ENCODE measurements at regions not wholly inside any gene's neighbourhood (a gene's known extent, or its start where the extent isn't known, plus 50 kb on each side); places are given as distances from the start of the nearest gene placed in this dataset.

- intact Hi-C loops (cut with micrococcal nuclease) = no loop called here
- ATAC-seq (no peak), DNase-seq (no peak)
Measured at GRCh38 chr13:34255711-34256110, 437.8 kb downstream of the RFC3 start.

DNA sequence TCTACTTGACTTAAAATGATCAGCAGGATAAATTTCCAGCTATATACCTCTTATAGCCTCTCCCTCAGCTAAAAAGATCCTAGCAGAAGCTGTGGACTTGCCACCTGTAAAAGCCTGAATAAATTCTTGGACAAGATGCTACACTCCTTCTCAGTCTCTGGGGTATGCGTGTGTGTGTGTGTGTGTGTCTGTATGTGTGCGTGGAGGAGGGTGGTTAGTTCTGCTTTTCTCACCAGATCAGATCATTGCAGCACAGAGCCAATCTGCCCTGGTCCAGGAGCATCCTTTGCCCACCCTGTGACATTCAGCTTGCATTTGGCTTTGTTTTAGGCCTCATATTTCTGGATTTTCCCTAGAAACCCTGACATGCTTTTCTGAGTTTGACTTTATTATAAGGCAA is 438.3 kb downstream of the RFC3 start:
- DNase-seq (no peak), ATAC-seq (no peak)
- intact Hi-C loops (cut with micrococcal nuclease) = no loop called here

- ATAC-seq (peak; percentile 35), DNase-seq (no peak)
- intact Hi-C loops (cut with micrococcal nuclease) = no loop called here
Measured at GRCh38 chr13:34257966-34258365, 440.0 kb downstream of the RFC3 start.

DNA sequence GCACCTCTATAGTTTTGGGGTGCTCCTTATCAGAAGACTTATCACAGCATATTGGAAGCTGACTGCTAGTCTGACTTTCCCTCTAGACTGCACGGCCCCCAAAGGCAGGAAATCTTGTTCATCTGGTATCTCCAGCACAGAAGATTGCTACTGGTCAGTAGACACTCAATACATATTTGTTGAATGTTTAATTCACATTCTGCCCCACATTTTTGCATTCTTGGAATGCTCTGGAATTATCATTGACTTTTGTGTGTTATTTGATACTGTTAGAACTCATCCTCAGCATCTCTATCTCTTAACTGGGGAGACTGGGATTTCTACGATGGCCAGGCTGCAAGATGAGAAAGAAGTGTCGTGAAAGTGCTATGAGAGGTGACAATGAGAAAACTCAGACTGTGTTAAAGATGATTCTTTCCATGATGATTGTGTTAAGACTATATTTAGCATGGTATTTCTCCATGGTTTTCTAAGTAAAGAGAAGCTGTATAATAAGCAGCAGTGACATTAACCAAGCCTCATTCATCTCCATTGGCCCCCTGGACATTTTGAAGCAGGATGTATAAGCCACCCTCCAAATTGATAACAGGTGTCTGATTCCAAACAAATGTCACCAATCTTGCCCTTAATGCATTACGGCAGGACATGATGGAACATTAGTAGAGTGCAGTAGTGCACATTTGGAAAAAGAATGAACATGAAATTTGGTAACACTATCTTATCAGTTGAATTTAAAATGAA is 440.9 kb downstream of the RFC3 start:
- intact Hi-C loops (cut with micrococcal nuclease) = no loop called here
- DNase-seq (no peak), ATAC-seq (no peak)

DNA sequence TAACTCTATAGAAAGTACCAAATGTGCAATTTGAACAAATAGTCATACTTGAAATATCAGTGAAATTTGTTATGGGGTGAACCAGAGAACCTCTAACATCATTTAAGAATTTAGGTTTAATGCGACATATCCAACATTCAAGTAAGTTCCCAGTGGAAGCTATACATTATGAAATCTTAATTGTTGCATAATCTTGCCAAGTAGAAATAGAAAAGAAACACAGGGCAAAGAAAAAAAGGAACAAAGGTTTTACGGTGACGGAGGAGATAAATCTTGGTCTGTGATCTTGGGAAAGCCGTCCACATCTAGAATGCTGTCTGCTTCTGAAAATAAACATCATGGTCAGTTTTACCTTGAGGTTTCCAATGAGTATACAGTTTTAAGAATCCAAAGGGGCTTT is 445.7 kb downstream of the RFC3 start:
- intact Hi-C loops (cut with micrococcal nuclease) = no loop called here
- ATAC-seq (no peak), DNase-seq (no peak)

DNA sequence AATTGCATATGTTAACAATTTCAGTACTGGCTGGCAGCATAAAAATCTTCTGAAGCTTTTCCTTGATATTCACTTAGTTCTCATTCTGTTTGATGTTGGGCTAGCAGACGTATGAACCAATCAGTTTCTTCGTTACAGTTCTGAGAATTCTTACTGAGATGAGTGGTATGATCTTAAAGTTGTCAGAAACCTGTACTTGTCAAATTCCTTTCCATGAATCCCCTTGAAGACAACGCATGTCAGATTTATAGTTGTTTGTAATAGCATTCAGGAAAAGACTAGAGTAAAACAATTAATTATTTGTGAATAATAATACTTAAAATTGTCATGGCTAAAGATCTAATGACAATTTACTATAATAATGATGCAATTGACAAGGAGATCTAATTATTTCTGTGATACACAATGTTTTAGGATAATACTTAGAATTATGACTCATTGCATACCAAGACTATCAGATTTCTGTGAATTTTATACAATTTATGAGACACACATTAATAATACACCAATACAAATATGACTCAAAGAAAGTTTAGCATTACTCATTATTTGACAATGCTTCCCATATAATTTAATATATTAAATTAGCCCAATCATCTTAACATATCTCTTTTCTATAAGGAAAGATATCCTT is 447.2 kb downstream of the RFC3 start:
- DNase-seq (no peak), ATAC-seq (no peak)
- intact Hi-C loops (cut with micrococcal nuclease) = no loop called here

DNA sequence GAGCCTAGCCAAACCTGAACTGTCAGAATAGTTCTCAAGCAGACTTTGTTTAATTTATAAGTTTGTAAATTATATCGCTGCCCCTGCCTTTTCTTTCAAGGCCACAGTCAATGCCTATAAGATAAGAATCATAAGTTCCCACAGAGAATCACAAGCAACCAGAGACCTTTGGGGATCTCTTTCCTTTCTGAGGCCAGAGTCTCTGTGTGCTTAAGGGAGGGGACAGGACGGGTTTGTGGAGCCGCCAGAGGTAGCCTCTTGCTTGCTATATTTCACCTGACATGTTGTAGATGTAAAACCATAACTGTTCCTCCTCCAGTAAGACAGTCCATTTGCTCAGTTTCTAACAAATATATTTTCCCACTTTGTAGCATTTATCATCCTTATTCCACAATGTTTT is 458.8 kb downstream of the RFC3 start:
- intact Hi-C loops (cut with micrococcal nuclease) = no loop called here
- DNase-seq (no peak), ATAC-seq (no peak)

DNA sequence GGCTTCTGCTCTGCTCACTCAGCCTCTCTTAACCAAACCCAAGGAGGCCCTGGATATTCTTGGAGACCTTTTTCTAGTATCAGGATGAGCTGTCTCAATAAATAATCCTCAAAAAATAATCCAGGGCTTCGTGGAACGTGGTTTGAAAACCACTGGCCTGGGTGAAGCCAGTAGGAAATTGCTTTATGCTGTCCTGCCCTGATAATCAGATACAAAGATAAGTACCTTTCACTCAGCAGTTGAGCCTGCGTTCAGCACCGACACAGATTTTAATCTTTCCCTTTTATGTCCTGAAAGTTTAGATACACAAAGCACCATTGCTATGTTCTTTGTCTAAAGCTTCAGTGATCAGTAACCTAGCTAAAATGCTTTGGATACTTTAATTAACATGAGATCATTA is 460.0 kb downstream of the RFC3 start:
- intact Hi-C loops (cut with micrococcal nuclease) = no loop called here

DNA sequence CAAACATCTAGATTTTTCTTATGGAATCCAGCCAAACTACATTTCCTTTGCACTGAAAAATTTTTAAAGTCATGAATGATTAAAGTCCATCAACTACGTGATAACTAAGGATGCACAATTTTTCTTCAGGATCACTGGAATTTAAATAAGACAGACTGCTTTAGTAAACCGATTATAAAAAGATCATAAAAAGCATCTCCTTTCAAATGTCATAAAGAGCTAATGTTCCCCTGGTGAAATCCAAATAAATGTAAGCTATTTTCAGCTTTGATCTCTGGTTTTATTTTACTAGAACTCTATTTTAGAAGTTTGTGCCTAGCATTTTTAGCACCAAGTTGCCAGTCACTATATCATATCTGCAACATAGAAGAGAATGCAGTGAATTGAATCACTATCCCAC is 460.8 kb downstream of the RFC3 start:
- intact Hi-C loops (cut with micrococcal nuclease) = no loop called here
- ATAC-seq = no peak
- DNase-seq = no peak

More for the DNA sequence above, 460.0 kb downstream of the RFC3 start:
- no peak for ATAC-seq
- no peak for DNase-seq

GRCh38 chr13:34290661-34291060 is 472.7 kb downstream of the RFC3 start:
- intact Hi-C loops (cut with micrococcal nuclease) = no loop called here
- DNase-seq (no peak), ATAC-seq (no peak)

DNA sequence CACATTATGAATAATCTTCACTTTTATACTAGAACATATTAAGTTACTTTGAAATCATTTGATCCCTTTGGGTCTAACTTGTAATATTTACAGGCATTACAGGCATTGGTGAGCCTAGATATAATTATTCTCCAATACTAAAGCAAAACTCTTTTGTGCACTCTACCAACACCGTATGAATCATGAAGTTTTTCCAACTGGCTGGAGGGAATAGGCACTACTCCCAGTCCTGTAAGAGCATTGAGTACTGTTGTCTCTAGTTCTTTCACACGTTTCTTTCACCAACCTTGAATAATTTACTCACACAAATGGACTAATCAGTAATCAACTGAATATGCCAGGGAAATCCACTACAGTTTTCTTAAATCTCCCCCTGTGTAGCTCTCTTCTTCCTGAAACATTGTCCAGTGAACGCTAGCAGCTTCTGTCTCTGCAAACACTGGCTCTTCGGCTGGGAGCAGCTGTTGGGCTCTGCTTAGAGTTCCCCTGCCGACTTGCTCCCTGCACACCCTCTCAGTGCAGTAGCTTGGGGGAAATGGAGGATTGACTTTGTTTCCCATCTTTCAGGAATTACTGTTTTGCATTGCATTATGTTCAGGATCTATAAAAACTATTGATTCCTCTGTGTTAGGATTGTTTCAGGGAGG is 476.7 kb downstream of the RFC3 start:
- peak; percentile 82 for ATAC-seq
- intact Hi-C loops (cut with micrococcal nuclease) = no loop called here
- DNase-seq = peak; percentile 30

DNA sequence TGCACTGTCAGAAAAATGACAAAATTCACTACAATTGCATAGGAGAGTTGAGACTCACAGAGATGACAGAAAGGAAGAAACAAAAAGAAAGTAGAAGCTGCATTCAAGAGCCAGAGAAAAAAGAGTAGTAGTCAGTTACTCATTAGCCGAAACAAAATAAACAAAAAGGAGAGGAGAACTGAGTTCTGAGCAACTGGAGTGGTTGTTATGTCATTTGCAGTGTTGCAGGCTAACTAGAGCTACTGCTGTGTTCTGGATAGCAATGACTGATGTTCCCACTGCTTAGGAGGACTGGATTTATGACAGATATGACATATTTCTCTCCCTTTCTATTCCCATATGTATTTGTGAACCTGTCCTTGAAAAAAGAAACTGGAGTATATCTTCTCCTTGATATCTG is 482.6 kb downstream of the RFC3 start:
- intact Hi-C loops (cut with micrococcal nuclease) = no loop called here

DNA sequence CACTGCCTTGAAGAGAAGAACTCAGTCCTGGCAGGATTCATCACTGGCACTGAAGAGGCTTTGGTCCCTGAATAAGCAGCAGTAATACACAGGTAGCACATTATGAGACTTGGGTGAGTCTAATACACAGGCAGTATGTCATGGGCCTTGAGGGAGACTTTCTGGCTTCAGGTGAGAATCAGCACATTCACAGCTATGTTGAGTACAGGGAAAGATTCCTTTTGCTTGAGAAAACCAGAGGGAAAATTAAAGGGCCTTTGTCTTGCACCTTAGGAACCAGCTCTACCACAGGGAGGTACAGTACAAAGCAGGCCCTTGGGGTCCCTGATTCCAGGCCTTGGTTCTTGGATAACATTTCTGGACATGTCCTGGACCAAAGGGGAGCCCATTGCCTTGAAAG is 484.6 kb downstream of the RFC3 start:
- intact Hi-C loops (cut with micrococcal nuclease) = no loop called here
- DNase-seq = no peak
- ATAC-seq = no peak

More for the DNA sequence above, 482.6 kb downstream of the RFC3 start:
- ATAC-seq (no peak), DNase-seq (no peak)

- no peak for DNase-seq
- intact Hi-C loops (cut with micrococcal nuclease) = no loop called here
- no peak for ATAC-seq
Measured at GRCh38 chr13:34303346-34303745, 485.4 kb downstream of the RFC3 start.

- DNase-seq = no peak
- intact Hi-C loops (cut with micrococcal nuclease) = no loop called here
- ATAC-seq = no peak
Measured at GRCh38 chr13:34307607-34308006, 489.7 kb downstream of the RFC3 start.

- intact Hi-C loops (cut with micrococcal nuclease) = no loop called here
- no peak for ATAC-seq
- no peak for DNase-seq
Measured at GRCh38 chr13:34308725-34309124, 490.8 kb downstream of the RFC3 start.

DNA sequence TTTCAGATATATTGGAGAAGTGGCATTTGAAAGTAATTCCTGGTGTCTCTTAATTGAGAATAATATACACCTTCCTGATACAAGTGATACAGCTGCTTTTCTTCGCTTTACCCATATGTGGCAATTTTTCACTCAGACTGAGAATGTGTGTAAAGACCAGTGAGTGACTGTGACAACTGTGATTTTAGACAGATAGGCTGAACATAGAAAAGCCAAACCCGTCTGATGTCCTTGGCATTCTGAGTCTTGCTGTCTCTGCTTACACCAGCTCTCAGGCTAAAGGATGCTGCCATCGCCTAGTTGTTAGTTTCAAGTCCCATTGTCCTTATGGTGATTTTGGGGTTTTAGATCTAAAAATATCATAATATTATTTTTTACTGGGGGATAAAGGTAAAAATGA is 492.6 kb downstream of the RFC3 start:
- ATAC-seq (no peak), DNase-seq (no peak)
- intact Hi-C loops (cut with micrococcal nuclease) = no loop called here

DNA sequence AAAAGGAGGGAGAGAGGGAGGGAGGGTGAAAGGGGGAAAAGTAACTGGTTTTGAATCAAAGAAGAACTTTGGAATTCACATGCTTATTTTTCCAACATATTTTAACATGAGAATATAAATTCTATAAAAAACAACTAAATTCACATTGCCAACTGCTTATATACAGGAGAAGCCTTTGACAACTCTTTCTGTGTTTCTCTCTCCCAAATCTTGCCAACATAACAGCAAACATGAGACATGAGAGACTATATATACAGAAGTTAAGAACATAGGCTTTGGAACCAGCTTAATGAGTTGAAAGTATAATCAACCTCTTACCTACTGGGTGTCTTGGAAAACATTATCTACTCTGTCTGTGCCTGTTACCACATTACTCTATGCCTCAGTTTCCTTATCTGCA is 493.3 kb downstream of the RFC3 start:
- DNase-seq (no peak), ATAC-seq (no peak)
- intact Hi-C loops (cut with micrococcal nuclease) = no loop called here

DNA sequence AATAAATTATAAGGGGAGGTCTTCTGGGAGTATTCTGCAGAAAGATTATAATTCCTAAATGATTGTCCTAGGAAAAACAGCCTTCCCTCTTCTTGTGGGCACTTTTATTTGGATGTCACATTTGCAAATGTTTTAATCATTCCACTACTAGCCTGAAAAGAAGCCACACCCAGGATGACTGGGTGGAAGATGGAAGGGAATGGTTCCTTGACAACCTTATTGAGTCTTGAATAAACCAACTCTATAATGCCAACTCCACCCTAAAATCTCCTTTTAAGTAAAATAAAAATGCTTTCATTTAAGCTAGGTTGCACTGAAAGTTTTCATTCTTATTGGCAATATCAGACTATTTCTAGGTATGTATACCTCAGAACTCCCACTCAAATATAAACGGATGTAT is 494.6 kb downstream of the RFC3 start:
- no peak for ATAC-seq
- intact Hi-C loops (cut with micrococcal nuclease) = no loop called here
- no peak for DNase-seq

GRCh38 chr13:34320084-34320483 is 502.1 kb downstream of the RFC3 start:
- no peak for ATAC-seq
- intact Hi-C loops (cut with micrococcal nuclease) = loop anchor here (10.0 kb wide), 1 partner anchor 555 kb away; no protein-coding TSS in a partner anchor
- no peak for DNase-seq
